ENCODE measurements at regions not wholly inside any gene's neighbourhood (a gene's known extent, or its start where the extent isn't known, plus 50 kb on each side); places are given as distances from the start of the nearest gene placed in this dataset.

DNA sequence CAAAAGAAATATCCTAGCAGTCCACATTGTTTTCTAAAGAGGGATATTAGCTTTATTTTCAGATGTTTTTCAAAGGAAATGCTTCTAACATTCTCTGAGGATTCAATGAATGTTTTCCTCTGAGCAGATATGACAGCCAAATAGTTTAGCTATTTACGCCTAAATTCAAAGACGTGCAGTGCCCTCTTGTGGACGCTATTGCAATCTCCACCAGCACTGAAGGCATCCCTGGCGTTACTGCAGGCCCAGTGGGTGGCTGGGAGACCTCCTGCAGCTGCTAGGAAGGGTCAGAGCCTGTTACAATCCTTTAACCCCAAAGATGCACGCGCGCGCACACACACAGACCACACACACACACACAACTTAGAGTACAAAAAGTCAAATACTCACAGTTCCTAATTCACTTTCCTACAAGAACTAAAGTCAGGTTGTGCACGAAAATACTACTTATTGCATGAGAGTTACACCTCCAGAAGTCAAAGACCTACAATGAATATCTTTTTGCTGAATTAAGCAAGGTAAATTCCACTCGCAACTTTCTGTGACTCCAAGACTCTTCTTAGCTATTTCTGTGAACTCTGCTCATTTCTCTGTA, 589.3 kb upstream of the TMEM132C start:
- TF ChIP-seq, protein P1, sequence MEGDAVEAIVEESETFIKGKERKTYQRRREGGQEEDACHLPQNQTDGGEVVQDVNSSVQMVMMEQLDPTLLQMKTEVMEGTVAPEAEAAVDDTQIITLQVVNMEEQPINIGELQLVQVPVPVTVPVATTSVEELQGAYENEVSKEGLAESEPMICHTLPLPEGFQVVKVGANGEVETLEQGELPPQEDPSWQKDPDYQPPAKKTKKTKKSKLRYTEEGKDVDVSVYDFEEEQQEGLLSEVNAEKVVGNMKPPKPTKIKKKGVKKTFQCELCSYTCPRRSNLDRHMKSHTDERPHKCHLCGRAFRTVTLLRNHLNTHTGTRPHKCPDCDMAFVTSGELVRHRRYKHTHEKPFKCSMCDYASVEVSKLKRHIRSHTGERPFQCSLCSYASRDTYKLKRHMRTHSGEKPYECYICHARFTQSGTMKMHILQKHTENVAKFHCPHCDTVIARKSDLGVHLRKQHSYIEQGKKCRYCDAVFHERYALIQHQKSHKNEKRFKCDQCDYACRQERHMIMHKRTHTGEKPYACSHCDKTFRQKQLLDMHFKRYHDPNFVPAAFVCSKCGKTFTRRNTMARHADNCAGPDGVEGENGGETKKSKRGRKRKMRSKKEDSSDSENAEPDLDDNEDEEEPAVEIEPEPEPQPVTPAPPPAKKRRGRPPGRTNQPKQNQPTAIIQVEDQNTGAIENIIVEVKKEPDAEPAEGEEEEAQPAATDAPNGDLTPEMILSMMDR (IDR thresholded peaks at IDR 0.05), result peak in 5 of 7 experiments; percentile 63 to 76 (median 72)
- TF ChIP-seq EP300 (IDR thresholded peaks at IDR 0.05), result no peak
- TF ChIP-seq POLR2A (IDR thresholded peaks at IDR 0.05), result no peak
- TF ChIP-seq POLR2AphosphoS5 (IDR thresholded peaks at IDR 0.05), result no peak

Data from stomach (tissue), 4 donors.